Activated CD4-positive, alpha-beta T cell treated with anti-CD3 and anti-CD28 coated beads, Interleukin-2, amount 50 U/mL, for 16 hours (primary cell): ENCODE measurements at regions not wholly inside any gene's neighbourhood (a gene's known extent, or its start where the extent isn't known, plus 50 kb on each side); places are given as distances from the start of the nearest gene placed in this dataset.

Experiments
- DNase-seq: peaks from one replicate; pipeline ENCODE4 v3.0.0-alpha.2; 2020

GRCh38 chr2:21543630-21544029, 419.9 kb downstream of the TDRD15 start:
- no peak for DNase-seq

GRCh38 chr2:21544392-21544791, 420.6 kb downstream of the TDRD15 start:
- no peak for DNase-seq

- DNase-seq, result no peak
These were observed 429.2 kb downstream of the TDRD15 start for GRCh38 chr2:21552981-21553380.

GRCh38 chr2:21559351-21559750, 435.6 kb downstream of the TDRD15 start:
- no peak for DNase-seq

- DNase-seq, result no peak
These were observed 438.2 kb downstream of the TDRD15 start for GRCh38 chr2:21561965-21562364.

- DNase-seq, result no peak
These were observed 443.6 kb downstream of the TDRD15 start for GRCh38 chr2:21567395-21567794.

GRCh38 chr2:21571686-21572085, 447.9 kb downstream of the TDRD15 start:
- DNase-seq, result no peak

- DNase-seq, result no peak
These were observed 456.6 kb downstream of the TDRD15 start for GRCh38 chr2:21580391-21580790.

- DNase-seq, result no peak
These were observed 462.1 kb downstream of the TDRD15 start for GRCh38 chr2:21585881-21586280.

- DNase-seq, result no peak
These were observed 466.4 kb downstream of the TDRD15 start for GRCh38 chr2:21590026-21590690.

GRCh38 chr2:21591926-21592325, 468.2 kb downstream of the TDRD15 start:
- DNase-seq, result no peak

- no peak for DNase-seq
These were observed 475.6 kb downstream of the TDRD15 start for GRCh38 chr2:21599417-21599816.

- DNase-seq, result no peak
These were observed 479.0 kb downstream of the TDRD15 start for GRCh38 chr2:21602789-21603188.

GRCh38 chr2:21607572-21607971, 483.8 kb downstream of the TDRD15 start:
- DNase-seq, result no peak

GRCh38 chr2:21610304-21610703, 486.5 kb downstream of the TDRD15 start:
- no peak for DNase-seq

- DNase-seq, result no peak
These were observed 494.2 kb downstream of the TDRD15 start for GRCh38 chr2:21617885-21618434.

GRCh38 chr2:21620771-21621170, 497.0 kb downstream of the TDRD15 start:
- no peak for DNase-seq

- DNase-seq, result no peak
These were observed 504.2 kb downstream of the TDRD15 start for GRCh38 chr2:21627938-21628337.

- DNase-seq, result no peak
These were observed 509.2 kb downstream of the TDRD15 start for GRCh38 chr2:21633015-21633414.

GRCh38 chr2:21633466-21633865, 509.7 kb downstream of the TDRD15 start:
- no peak for DNase-seq

- no peak for DNase-seq
These were observed 510.1 kb downstream of the TDRD15 start for GRCh38 chr2:21633911-21634310.

GRCh38 chr2:21640046-21640445, 516.3 kb downstream of the TDRD15 start:
- DNase-seq, result no peak

- DNase-seq, result no peak
These were observed 518.9 kb downstream of the TDRD15 start for GRCh38 chr2:21642647-21643046.

- no peak for DNase-seq
These were observed 519.4 kb downstream of the TDRD15 start for GRCh38 chr2:21643180-21643579.

GRCh38 chr2:21644266-21644665, 520.5 kb downstream of the TDRD15 start:
- DNase-seq, result no peak
